ENCODE measurements at regions not wholly inside any gene's neighbourhood (a gene's known extent, or its start where the extent isn't known, plus 50 kb on each side); places are given as distances from the start of the nearest gene placed in this dataset.
"Not testable (repeated sequence)": the region's sequence is repeated elsewhere in the genome, so short reads cannot be mapped to it uniquely, and the experiment has no call there.

GRCh38 chr5:166834246-166834645 is 1457.2 kb upstream of the WWC1 start:
- no peak for DNase-seq (ENCODE audit: extremely low read depth in 1 of 11, low read depth in 9 of 11, low spot score in 4 of 11)

DNA sequence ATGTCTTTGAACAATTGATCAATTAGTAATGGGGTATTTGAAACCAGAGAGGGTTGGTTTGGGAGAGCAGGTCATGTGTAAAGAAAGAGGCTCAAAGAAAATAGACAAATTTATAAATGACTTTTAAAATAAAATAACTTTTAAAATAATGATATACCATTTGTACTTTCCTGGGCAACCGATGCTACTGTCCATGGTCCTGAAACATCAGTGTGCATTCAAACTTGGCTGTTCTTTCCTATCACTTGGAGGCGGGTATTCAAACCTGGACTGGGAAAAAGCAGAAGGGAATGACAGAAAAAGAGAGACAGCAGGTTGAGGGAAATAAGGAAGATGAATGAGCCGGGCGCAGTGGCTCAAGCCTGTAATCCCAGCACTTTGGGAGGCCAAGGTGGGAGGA is 1446.4 kb upstream of the WWC1 start:
- peak; percentile 13 to 46 (median 28) for DNase-seq (ENCODE audit: extremely low read depth in 1 of 11, low read depth in 9 of 11, low spot score in 4 of 11)

GRCh38 chr5:166856791-166857190 is 1434.7 kb upstream of the WWC1 start:
- DNase-seq (ENCODE audit: extremely low read depth in 1 of 11, low read depth in 9 of 11, low spot score in 4 of 11) = no peak

DNA sequence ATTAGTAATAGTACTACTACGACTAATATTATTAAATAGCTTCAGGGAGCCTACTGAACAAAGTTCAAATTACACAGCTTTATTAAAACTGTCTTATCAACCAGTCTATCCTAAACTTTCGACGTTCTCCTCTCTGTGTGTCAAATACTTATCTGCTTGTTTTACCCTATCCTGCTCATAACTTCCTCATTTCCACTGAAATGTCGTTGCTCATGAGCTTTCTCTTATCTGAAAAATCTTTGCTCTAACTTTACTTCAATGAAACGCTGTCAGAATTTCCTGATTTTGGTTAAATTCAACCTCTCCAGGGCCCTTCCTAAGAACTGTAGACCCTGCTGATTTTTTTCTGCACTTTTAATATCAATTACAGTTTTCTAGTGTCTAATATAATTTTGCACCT is 1431.0 kb upstream of the WWC1 start:
- no peak for DNase-seq (ENCODE audit: extremely low read depth in 1 of 11, low read depth in 9 of 11, low spot score in 4 of 11)

- no peak for DNase-seq (ENCODE audit: extremely low read depth in 1 of 11, low read depth in 9 of 11, low spot score in 4 of 11)
Observed at GRCh38 chr5:166862581-166862980, 1428.9 kb upstream of the WWC1 start.

- DNase-seq (ENCODE audit: extremely low read depth in 1 of 11, low read depth in 9 of 11, low spot score in 4 of 11) = no peak
Observed at GRCh38 chr5:166865206-166865605, 1426.2 kb upstream of the WWC1 start.

GRCh38 chr5:166880456-166880855 is 1411.0 kb upstream of the WWC1 start:
- no peak for DNase-seq (ENCODE audit: extremely low read depth in 1 of 11, low read depth in 9 of 11, low spot score in 4 of 11)

DNA sequence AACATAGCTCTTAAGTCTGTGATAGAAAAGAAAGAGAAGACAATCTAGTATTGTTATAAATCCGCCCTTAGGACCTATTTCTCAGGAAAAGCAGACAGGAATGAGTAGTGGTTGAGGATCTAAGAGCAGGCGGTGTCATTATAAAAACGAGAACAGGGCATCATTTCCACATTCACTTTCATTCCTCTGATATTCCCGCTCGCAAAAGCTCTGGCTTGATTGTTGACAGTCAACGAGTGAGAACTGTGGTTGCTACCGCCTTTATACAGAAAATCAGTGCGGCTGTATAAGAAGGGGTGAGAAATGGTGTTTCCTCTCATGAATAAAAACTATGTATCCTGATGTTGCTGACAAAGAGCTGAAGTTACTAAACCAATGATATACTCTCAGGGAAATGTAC is 1409.6 kb upstream of the WWC1 start:
- no peak for DNase-seq (ENCODE audit: extremely low read depth in 1 of 11, low read depth in 9 of 11, low spot score in 4 of 11)

GRCh38 chr5:166883016-166883415 is 1408.4 kb upstream of the WWC1 start:
- DNase-seq (ENCODE audit: extremely low read depth in 1 of 11, low read depth in 9 of 11, low spot score in 4 of 11) = no peak

DNA sequence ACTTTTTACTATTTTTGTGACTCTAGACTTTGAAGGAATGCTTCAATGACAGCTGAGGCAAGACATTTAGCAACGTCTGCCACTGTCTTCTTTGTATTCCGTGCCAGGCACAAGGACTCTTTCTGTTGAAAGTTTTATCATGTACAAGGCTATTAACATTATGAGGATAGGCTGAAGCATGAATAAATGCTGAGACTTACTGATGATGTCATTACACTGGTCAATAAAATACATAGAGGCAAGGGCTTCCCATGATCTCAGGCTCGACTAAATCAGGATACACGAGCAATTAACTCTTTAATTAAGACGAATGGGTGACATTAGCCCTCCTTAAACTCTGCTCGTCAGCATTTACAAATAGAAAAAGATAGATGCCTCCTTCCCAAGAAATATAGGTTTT is 1393.3 kb upstream of the WWC1 start:
- peak in 3 of 11 donors; percentile 5 to 7 (median 5) for DNase-seq (ENCODE audit: extremely low read depth in 1 of 11, low read depth in 9 of 11, low spot score in 4 of 11)

- DNase-seq (ENCODE audit: extremely low read depth in 1 of 11, low read depth in 9 of 11, low spot score in 4 of 11) = no peak
Observed at GRCh38 chr5:166899343-166899742, 1392.1 kb upstream of the WWC1 start.

DNA sequence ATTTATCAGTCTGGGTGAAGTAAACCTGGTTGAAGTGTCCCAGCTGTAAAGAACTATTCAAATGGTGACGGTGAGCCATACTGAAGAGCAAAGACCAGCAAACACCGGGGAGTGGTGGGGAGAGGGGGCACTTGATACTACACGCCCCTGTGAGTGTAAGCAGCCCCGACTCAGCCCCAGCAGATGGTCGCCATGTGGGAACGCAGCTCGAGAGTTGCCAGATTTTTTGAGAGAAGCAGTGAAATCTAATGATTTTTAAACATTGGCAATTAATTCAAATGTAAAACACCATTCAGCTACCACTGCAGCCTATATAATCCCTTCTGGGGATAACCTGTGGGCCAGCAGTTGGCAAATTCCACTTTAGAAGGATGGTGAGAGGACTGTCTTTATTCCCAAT is 1386.9 kb upstream of the WWC1 start:
- DNase-seq (ENCODE audit: extremely low read depth in 1 of 11, low read depth in 9 of 11, low spot score in 4 of 11) = no peak

DNA sequence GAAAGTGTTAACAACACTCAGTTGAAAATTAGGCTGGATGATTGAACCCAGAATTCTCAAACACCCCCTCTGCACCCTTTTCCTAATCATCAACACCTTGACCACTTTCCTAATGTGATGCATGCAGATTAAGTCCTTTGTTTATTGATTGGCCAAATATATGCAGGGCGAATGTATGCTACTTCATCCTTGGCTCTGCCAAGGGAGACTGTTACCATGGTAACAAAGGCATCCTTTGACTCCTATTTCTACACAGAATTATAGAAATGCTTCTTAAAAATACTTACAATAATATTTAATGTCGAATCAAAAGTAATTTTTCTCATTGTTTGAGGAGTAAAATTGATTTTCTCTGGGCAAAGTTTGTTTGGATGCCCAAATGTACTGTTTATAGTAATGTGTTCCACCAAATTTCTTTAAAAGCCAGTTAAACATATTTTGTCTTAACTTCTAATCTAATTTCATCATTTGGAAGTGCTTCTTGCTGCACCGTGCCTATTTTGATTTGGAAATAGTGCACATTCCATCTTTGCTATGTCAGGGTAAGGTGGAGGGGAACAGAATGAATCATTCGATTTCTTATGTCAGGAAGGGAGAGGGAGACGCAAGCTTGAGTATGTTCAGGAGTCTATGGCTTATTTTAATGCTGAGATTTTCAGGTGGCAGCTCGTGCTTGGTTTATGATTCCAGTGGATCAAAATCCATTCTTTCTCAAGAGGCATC is 1384.3 kb upstream of the WWC1 start:
- DNase-seq (ENCODE audit: extremely low read depth in 1 of 11, low read depth in 9 of 11, low spot score in 4 of 11) = no peak

GRCh38 chr5:166909040-166909439 is 1382.4 kb upstream of the WWC1 start:
- no peak for DNase-seq (ENCODE audit: extremely low read depth in 1 of 11, low read depth in 9 of 11, low spot score in 4 of 11)

- no peak for DNase-seq (ENCODE audit: extremely low read depth in 1 of 11, low read depth in 9 of 11, low spot score in 4 of 11)
Observed at GRCh38 chr5:166909926-166910325, 1381.5 kb upstream of the WWC1 start.

DNA sequence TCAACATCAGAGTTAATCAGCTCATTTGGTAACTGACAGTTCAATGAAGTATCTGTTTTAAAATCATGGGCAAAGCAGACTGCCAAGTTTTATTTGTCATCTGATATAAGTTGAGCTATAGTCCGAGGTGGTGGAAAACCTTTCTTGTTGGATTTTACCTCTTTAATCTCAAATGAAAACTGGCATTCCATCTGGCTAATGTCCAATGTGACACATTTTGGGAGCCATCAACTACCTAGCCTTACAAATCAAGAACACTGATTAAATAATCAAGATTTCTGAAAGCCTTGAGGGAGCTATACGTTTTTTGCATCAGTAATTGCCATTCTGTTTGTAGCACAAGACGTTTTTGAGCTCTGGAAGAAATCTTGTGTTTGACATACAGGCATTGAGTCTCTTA is 1380.5 kb upstream of the WWC1 start:
- DNase-seq (ENCODE audit: extremely low read depth in 1 of 11, low read depth in 9 of 11, low spot score in 4 of 11) = no peak

GRCh38 chr5:166916021-166916420 is 1375.4 kb upstream of the WWC1 start:
- no peak for DNase-seq (ENCODE audit: extremely low read depth in 1 of 11, low read depth in 9 of 11, low spot score in 4 of 11)

DNA sequence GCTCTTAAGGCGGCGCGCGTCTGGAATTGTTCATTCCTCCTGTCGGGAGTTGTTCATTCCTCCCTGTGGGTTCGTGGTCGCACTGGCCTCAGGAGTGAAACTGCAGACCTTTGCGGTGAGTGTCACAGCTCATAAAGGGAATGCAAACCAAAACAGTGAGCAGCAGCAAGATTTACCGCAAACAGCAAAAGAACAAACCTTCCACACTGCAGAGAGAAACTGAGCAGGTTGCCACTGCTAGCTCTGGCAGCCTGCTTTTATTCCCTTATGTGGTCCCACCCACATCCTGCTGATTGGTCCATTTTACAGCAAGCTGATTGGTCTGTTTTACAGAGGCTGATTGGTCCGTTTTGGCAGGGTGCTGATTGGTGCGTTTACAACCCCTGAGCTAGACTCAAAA is 1365.3 kb upstream of the WWC1 start:
- no peak for DNase-seq (ENCODE audit: extremely low read depth in 1 of 11, low read depth in 9 of 11, low spot score in 4 of 11)

- DNase-seq (ENCODE audit: extremely low read depth in 1 of 11, low read depth in 9 of 11, low spot score in 4 of 11) = not testable (repeated sequence)
Observed at GRCh38 chr5:166926806-166927475, 1364.5 kb upstream of the WWC1 start.

GRCh38 chr5:166936351-166936750 is 1355.1 kb upstream of the WWC1 start:
- no peak for DNase-seq (ENCODE audit: extremely low read depth in 1 of 11, low read depth in 9 of 11, low spot score in 4 of 11)

DNA sequence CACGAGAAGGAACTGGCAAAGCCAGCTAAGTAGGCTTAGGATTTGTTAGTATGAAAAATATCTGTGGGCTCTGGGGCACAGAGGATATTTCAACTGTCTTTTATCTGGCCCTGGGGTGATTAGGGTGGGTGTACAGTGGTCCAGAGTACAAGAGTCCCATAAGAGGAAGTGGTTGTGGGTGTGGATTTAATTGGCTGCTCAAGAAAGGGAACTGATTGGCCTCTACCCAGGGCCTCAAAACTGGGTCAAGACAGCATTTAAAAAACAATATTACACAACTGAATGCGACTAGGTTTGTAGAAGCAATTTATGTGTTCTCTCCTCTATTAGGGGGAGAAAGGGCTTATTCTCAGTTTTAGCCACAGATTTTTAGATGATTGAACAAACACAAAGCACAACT is 1353.4 kb upstream of the WWC1 start:
- DNase-seq (ENCODE audit: extremely low read depth in 1 of 11, low read depth in 9 of 11, low spot score in 4 of 11) = no peak

Data from renal cortex interstitium (tissue), 11 donors.